CD1c-positive myeloid dendritic cell (primary cell): ENCODE measurements at regions not wholly inside any gene's neighbourhood (a gene's known extent, or its start where the extent isn't known, plus 50 kb on each side); places are given as distances from the start of the nearest gene placed in this dataset.
"Not testable (repeated sequence)": the region's sequence is repeated elsewhere in the genome, so short reads cannot be mapped to it uniquely, and the experiment has no call there.

Experiments
- DNase-seq: peaks from one replicate; pipeline ENCODE4 v3.0.0-alpha.2; 2016; ENCODE audit errors: extremely low spot score

- DNase-seq: no peak
Observed at GRCh38 chr16:75837264-75837663, 111.0 kb upstream of the CPHXL start.

- DNase-seq: no peak
Observed at GRCh38 chr16:75837681-75838080, 111.4 kb upstream of the CPHXL start.

DNA sequence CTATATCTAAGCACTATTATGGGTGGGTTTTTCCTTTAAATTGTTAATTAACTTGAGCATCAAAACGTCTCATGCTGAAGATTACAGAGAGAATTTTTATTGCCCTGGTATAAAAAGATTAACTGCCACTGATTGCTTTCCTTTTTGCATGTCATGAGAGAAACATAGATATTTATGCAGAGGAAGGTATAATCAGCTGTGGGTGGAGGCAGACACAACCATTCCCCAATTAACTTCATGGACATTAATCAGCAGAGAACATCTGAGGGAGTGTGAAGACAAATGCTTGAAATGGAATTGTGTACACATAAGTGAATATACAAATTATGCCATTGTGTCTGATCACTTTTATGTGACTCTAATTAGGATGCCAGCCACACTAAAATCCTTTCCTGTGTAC is 115.2 kb upstream of the CPHXL start:
- DNase-seq: no peak

DNA sequence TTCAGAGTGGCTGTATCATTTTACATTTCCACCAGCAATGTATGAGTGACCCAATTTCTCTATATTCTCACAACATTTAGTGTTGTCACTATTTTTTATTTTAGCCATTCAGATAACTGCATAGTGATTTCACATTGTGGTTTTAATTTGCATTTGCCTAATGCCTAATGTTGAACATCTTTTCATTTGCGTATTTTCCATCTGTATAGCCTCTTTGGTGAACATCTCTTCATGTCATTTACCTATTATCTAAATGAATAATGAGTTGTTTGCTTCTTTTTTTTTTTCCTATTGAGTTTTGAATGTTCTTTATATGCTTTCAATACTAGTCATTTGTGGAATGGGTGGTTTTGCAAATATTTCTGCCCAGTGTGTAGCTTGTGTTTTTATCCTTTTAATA is 120.9 kb upstream of the CPHXL start:
- DNase-seq: no peak

DNA sequence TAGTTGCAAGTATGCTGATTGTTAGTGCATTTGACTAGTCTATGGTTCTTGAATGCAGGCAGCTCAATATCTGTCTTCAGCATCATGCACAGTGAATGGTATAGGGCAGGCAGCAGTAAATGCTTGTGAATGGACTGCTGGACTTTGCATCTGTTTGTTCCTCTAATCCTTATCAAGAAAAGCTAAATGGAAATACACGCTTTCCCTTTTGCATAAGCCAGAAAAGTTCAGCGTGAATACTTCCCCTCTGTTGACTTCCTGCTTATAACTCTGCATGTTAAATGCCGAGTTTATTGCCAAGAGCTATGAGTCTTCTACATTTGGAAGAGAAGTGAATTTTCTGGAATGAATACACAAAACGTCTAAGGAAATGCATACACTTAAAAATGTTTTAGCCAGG is 127.9 kb upstream of the CPHXL start:
- no peak for DNase-seq

- no peak for DNase-seq
Observed at GRCh38 chr16:75860326-75861053, 134.2 kb upstream of the CPHXL start.

GRCh38 chr16:75861311-75862097 is 135.2 kb upstream of the CPHXL start:
- DNase-seq: no peak

DNA sequence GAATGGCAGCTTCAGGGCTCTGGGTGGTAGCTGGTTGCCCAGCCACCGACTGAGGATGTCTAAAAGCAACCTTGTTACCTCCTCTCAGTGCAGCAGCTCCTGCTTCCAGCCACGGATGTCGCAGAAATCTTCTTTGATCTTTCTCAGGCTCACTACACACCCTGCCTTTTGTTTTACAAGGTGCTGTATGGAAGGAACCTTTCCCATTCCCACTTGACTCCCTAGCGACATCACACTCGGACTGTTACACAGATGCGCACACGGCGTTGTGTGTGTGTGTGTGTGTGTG is 135.8 kb upstream of the CPHXL start:
- DNase-seq: no peak

- DNase-seq: no peak
Observed at GRCh38 chr16:75864243-75864642, 138.0 kb upstream of the CPHXL start.

- DNase-seq: no peak
Observed at GRCh38 chr16:75865736-75866135, 139.4 kb upstream of the CPHXL start.

- DNase-seq: no peak
Observed at GRCh38 chr16:75868636-75869632, 142.6 kb upstream of the CPHXL start.

- not testable (repeated sequence) for DNase-seq
Observed at GRCh38 chr16:75881280-75881679, 155.0 kb upstream of the CPHXL start.

- no peak for DNase-seq
Observed at GRCh38 chr16:75899163-75899562, 172.9 kb upstream of the CPHXL start.

DNA sequence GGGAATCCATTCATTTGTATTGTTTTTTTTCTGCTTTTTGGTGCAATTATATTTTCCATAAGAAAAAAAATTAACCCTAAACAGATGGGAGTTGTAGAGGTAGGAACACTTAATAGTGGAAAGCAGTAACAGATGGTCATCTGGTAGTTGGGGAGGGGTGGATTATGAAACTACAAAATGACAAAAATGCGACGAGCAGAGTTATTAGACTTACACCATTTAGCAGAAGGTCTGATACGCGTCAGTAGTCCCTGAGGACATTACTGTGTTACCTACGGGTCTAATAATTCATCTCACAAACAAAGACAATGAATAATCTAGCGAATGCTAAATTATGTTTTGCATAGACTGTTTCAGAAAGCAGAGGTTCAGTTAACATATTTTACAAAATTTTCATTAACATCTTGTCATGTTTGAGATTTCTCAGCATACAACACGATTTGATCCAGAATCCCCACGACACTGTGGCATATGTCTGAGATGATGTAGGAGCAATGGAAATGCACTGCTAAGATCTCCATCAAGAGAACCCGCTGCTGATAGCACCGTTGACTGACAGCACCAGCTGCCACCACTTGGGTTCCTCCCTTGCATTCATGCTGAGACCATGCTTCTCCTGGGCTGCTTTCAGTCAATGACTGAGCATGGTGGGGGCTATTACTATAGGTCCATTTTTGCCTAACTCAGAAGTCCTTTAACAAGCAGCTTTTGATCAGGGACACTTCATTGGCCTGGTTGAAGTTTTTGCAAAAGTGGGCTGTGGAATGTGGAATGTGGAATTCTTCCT is 182.2 kb upstream of the CPHXL start:
- no peak for DNase-seq

DNA sequence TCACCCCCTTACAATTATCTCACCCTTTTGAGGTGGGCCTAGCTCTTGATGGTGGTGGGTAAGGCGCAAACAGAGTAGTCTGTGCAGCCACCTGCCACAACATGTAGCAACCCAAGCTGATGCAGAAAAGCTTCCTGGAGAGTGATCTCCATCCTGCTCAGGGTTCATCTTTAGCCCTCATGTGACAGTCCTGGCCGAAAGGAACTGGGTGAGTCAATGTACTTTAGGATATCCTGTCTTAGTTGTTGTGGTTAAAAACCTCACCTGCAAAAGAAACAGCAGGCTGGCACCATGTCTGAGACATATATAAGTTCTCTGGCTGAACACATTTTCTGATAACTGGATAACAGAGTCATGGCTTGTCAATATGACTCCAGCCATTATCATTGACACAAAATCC is 183.5 kb upstream of the CPHXL start:
- DNase-seq: no peak

- no peak for DNase-seq
Observed at GRCh38 chr16:75911896-75912295, 185.6 kb upstream of the CPHXL start.

- no peak for DNase-seq
Observed at GRCh38 chr16:75913958-75914357, 187.7 kb upstream of the CPHXL start.

DNA sequence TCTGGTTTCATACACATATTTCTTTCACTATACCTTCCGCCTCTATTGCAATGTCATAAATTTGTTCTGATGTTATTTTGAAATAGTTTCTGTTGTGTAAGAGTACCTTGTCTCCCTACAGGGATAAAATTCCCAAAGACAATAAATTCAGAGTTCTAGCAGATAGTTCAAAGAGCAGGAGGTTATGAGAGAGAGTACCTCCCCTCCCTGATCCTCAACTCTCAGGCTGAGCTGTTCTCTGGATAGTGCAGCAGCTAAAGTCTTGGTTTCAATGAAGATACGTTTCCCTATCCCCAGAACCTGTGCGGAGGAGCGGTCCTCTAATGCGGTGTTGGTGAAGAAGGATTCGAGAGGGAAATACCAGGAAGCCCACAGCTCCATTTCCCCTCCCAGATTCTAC is 190.2 kb upstream of the CPHXL start:
- DNase-seq: no peak

- no peak for DNase-seq
Observed at GRCh38 chr16:75918109-75918508, 191.8 kb upstream of the CPHXL start.

GRCh38 chr16:75919664-75920063 is 193.4 kb upstream of the CPHXL start:
- no peak for DNase-seq

- no peak for DNase-seq
Observed at GRCh38 chr16:75921281-75921680, 195.0 kb upstream of the CPHXL start.

- DNase-seq: no peak
Observed at GRCh38 chr16:75922250-75922649, 196.0 kb upstream of the CPHXL start.
